ENCODE measurements at regions not wholly inside any gene's neighbourhood (a gene's known extent, or its start where the extent isn't known, plus 50 kb on each side); places are given as distances from the start of the nearest gene placed in this dataset.

DNA sequence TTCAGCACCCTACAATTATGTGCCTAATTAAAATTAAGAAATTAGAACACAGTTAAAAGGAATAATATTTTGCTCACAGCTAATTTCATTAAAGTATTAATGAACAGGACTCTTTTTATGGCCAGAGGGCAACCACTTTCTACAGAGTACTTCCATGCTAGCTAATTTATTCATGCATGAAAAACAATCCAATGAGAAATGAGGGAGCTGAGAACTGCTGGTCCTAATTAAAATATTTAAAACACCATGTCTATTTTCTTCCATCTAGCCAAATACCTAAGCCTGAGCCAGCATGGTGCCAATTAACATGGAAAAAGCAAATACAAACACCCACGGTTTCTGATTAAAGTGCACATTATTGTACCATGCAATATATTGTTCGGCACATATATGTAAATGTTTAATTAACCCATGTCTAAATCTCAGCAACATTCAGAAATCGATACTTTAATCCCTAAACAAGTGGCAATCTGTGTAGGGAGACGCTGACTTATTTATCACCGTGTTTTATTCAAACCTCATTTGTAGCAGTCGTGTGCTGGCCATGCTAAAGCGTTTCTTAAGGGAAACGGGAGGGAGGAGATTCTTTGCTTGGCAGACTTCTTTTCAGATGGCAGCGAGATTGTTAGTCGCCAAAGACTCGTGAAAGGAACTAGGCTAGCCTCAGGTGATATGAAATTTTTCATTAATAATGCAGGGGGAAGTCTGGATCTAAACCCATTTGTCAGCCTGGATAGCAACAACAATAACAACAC is 193.5 kb downstream of the ANXA2 start:
- TF ChIP-seq, protein P1, sequence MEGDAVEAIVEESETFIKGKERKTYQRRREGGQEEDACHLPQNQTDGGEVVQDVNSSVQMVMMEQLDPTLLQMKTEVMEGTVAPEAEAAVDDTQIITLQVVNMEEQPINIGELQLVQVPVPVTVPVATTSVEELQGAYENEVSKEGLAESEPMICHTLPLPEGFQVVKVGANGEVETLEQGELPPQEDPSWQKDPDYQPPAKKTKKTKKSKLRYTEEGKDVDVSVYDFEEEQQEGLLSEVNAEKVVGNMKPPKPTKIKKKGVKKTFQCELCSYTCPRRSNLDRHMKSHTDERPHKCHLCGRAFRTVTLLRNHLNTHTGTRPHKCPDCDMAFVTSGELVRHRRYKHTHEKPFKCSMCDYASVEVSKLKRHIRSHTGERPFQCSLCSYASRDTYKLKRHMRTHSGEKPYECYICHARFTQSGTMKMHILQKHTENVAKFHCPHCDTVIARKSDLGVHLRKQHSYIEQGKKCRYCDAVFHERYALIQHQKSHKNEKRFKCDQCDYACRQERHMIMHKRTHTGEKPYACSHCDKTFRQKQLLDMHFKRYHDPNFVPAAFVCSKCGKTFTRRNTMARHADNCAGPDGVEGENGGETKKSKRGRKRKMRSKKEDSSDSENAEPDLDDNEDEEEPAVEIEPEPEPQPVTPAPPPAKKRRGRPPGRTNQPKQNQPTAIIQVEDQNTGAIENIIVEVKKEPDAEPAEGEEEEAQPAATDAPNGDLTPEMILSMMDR (conservative IDR thresholded peaks at IDR 0.05 in 1 of 2, IDR thresholded peaks at IDR 0.05 in 1 of 2; ENCODE audit: low read depth in 1 of 2, low read length in 2 of 2) = no peak
- no peak for TF ChIP-seq EZH2 (IDR thresholded peaks at IDR 0.05; ENCODE audit: low read length, missing control alignments)

Measured in fibroblast of lung (primary cell).